Right atrium auricular region (tissue), 2 donors: ENCODE measurements at regions not wholly inside any gene's neighbourhood (a gene's known extent, or its start where the extent isn't known, plus 50 kb on each side); places are given as distances from the start of the nearest gene placed in this dataset.

Experiments used
- DNase-seq: peaks from one replicate; pipeline ENCODE4 v3.0.0-alpha.2; 2019; ENCODE audit warnings: low spot score
- H3K27ac ChIP-seq, 2 donors: fragments of 200-600 bp; sonication (generic); 1 replicate in 1 of 2; 2 replicates in 1 of 2; pipeline ENCODE4 v1.5.1; 2016 to 2019
- H3K27me3 ChIP-seq, 2 donors: fragments of 200-600 bp; sonication (generic); one replicate each; pipeline versions ENCODE4 v1.5.1 to v1.6.0; 2017 to 2019
- H3K36me3 ChIP-seq: fragments of 200-600 bp; sonication (generic); one replicate; pipeline ENCODE4 v1.5.1; 2016
- H3K4me1 ChIP-seq, 2 donors: fragments of 200-600 bp; sonication (generic); one replicate each; pipeline versions ENCODE4 v1.5.1 to v1.6.0; 2017 to 2019
- H3K4me3 ChIP-seq, 2 donors: fragments of 200-600 bp; sonication (generic); 1 replicate in 1 of 2; 2 replicates in 1 of 2; pipeline ENCODE4 v1.5.1; 2017 to 2019; ENCODE audit warnings: mild to moderate bottlenecking in 1 of 2, moderate library complexity in 1 of 2
- H3K9me3 ChIP-seq, 2 donors: fragments of 200-600 bp; sonication (generic); one replicate each; pipeline ENCODE4 v1.5.1; 2019
- CTCF ChIP-seq, 2 donors: fragments of 200-600 bp; sonication (generic); IDR thresholded peaks; one replicate each; pipeline ENCODE4 v1.5.1; 2019; ENCODE audit warnings: antibody characterized with exemption in 2 of 2

- H3K9me3 ChIP-seq, result no peaks in the 10 kb centered on the region
- TF ChIP-seq CTCF (IDR thresholded peaks at IDR 0.05), result no peak
- no peak overlapping the region for H3K4me3 ChIP-seq
- DNase-seq, result no peak
- H3K4me1 ChIP-seq, result no peaks in the 10 kb centered on the region
- H3K27ac ChIP-seq, result no peak overlapping the region
- no peaks in the 10 kb centered on the region for H3K27me3 ChIP-seq
- no peaks in the 10 kb centered on the region for H3K36me3 ChIP-seq
These were observed 511.6 kb upstream of the MDFIC2 start for GRCh38 chr3:70824078-70824477.

GRCh38 chr3:70823622-70824021, 511.2 kb upstream of the MDFIC2 start:
- Histone ChIP-seq H3K27me3 (no peaks in the 10 kb centered on the region), H3K36me3 (no peaks in the 10 kb centered on the region), H3K4me1 (no peaks in the 10 kb centered on the region), H3K27ac (no peak overlapping the region), H3K4me3 (no peak overlapping the region), H3K9me3 (no peaks in the 10 kb centered on the region)
- no peak for TF ChIP-seq CTCF (IDR thresholded peaks at IDR 0.05)
- DNase-seq, result no peak

GRCh38 chr3:70822669-70823068, 510.2 kb upstream of the MDFIC2 start:
- H3K27ac ChIP-seq, result no peak overlapping the region
- no peak for TF ChIP-seq CTCF (IDR thresholded peaks at IDR 0.05)
- no peaks in the 10 kb centered on the region for H3K36me3 ChIP-seq
- H3K9me3 ChIP-seq, result no peaks in the 10 kb centered on the region
- no peak overlapping the region for H3K4me3 ChIP-seq
- H3K27me3 ChIP-seq, result no peaks in the 10 kb centered on the region
- no peaks in the 10 kb centered on the region for H3K4me1 ChIP-seq
- DNase-seq, result no peak

- DNase-seq, result no peak
- Histone ChIP-seq H3K4me3 (no peak overlapping the region), H3K36me3 (no peaks in the 10 kb centered on the region), H3K27me3 (no peaks in the 10 kb centered on the region), H3K27ac (no peak overlapping the region), H3K4me1 (no peaks in the 10 kb centered on the region), H3K9me3 (peaks cover 0 to 8% of the 10 kb centered on the region in 2 donors)
- TF ChIP-seq CTCF (IDR thresholded peaks at IDR 0.05), result no peak
These were observed 509.2 kb upstream of the MDFIC2 start for GRCh38 chr3:70821602-70822001.

GRCh38 chr3:70820397-70820796, 508.0 kb upstream of the MDFIC2 start:
- H3K4me3 ChIP-seq, result no peak overlapping the region
- no peaks in the 10 kb centered on the region for H3K36me3 ChIP-seq
- peaks cover 0 to 14% of the 10 kb centered on the region in 2 donors for H3K9me3 ChIP-seq
- TF ChIP-seq CTCF (IDR thresholded peaks at IDR 0.05), result no peak
- no peak overlapping the region for H3K27ac ChIP-seq
- H3K4me1 ChIP-seq, result no peaks in the 10 kb centered on the region
- no peaks in the 10 kb centered on the region for H3K27me3 ChIP-seq
- no peak for DNase-seq

GRCh38 chr3:70818145-70818544, 505.7 kb upstream of the MDFIC2 start:
- Histone ChIP-seq H3K4me3 (no peak overlapping the region), H3K4me1 (no peaks in the 10 kb centered on the region), H3K27me3 (no peaks in the 10 kb centered on the region), H3K27ac (no peak overlapping the region), H3K36me3 (no peaks in the 10 kb centered on the region), H3K9me3 (peaks cover 0 to 14% of the 10 kb centered on the region in 2 donors)
- no peak for TF ChIP-seq CTCF (IDR thresholded peaks at IDR 0.05)
- DNase-seq, result no peak
